Left lung (tissue), 4 donors: ENCODE measurements at regions not wholly inside any gene's neighbourhood (a gene's known extent, or its start where the extent isn't known, plus 50 kb on each side); places are given as distances from the start of the nearest gene placed in this dataset.
"Not testable (repeated sequence)": the region's sequence is repeated elsewhere in the genome, so short reads cannot be mapped to it uniquely, and the experiment has no call there.

ENCODE experiments used
- ATAC-seq: fragments of 200-7000 bp; cut with Tn5 transposase; one replicate; pipeline ENCODE4 v1.9.1; 2020; ENCODE audit warnings: moderate library complexity
- DNase-seq, 4 donors: peaks; one replicate each; pipeline ENCODE4 v3.0.0-alpha.2; 2013 to 2020
- H3K27ac ChIP-seq, 2 donors: fragments of 200-600 bp; sonication (generic) in 1 of 2; one replicate each; pipeline versions ENCODE4 v1.5.0 to v1.8.0; 2020 to 2021
- H3K27me3 ChIP-seq, 2 donors: fragments of 200-600 bp; sonication (generic) in 1 of 2; one replicate each; pipeline versions ENCODE4 v1.5.0 to v1.8.0; 2020 to 2021
- H3K36me3 ChIP-seq, 2 donors: fragments of 200-600 bp; sonication (generic) in 1 of 2; one replicate each; pipeline versions ENCODE4 v1.5.0 to v1.8.0; 2020 to 2021
- H3K4me1 ChIP-seq, 2 donors: fragments of 200-600 bp; one replicate each; pipeline ENCODE4 v1.8.0; 2021
- H3K4me3 ChIP-seq, 2 donors: fragments of 200-600 bp; sonication (generic) in 1 of 2; one replicate each; pipeline versions ENCODE4 v1.5.0 to v1.8.0; 2020 to 2021; ENCODE audit warnings: mild to moderate bottlenecking in 1 of 2
- H3K9me3 ChIP-seq, 2 donors: fragments of 200-600 bp; sonication (generic) in 1 of 2; one replicate each; pipeline versions ENCODE4 v1.5.0 to v1.8.0; 2020 to 2021
- CTCF ChIP-seq, 2 donors: fragments of 200-600 bp; sonication (generic) in 1 of 2; IDR thresholded peaks; one replicate each; pipeline versions ENCODE4 v1.5.0 to v1.8.0; 2021; ENCODE audit warnings: antibody characterized with exemption in 2 of 2
- intact Hi-C, 2 donors: fragments of 100-400 bp; cut with DNase I; formaldehyde crosslinking; loops; one replicate each; pipeline versions ENCODE4 v1.11.2 to v1.14.2; 2022
- donor health status: DM: no; HTN: yes; CAD: no.
- donor health status: DM: no; HTN: no; CAD: no.

GRCh38 chr13:33561627-33562026 lies 256.3 kb upstream of the RFC3 start:
- Histone ChIP-seq H3K4me3 (no peak overlapping the region), H3K27ac (no peak overlapping the region), H3K4me1 (no peaks in the 10 kb centered on the region), H3K9me3 (no peaks in the 10 kb centered on the region), H3K36me3 (no peaks in the 10 kb centered on the region), H3K27me3 (no peaks in the 10 kb centered on the region)
- ATAC-seq, result no peak
- no peak for DNase-seq
- TF ChIP-seq CTCF (IDR thresholded peaks at IDR 0.05), result no peak
- intact Hi-C loops, result no loop called here

GRCh38 chr13:33571618-33572017 lies 246.3 kb upstream of the RFC3 start:
- Histone ChIP-seq H3K4me3 (no peak overlapping the region), H3K27ac (no peak overlapping the region), H3K27me3 (no peaks in the 10 kb centered on the region), H3K9me3 (no peaks in the 10 kb centered on the region), H3K4me1 (no peaks in the 10 kb centered on the region), H3K36me3 (no peaks in the 10 kb centered on the region)
- ATAC-seq, result no peak
- intact Hi-C loops, result no loop called here
- no peak for DNase-seq
- no peak for TF ChIP-seq CTCF (IDR thresholded peaks at IDR 0.05)

GRCh38 chr13:33572322-33572721 lies 245.6 kb upstream of the RFC3 start:
- intact Hi-C loops, DNase-seq, ATAC-seq, H3K36me3 ChIP-seq, H3K4me1 ChIP-seq, H3K9me3 ChIP-seq, H3K4me3 ChIP-seq, H3K27ac ChIP-seq, H3K27me3 ChIP-seq: not testable (repeated sequence)

GRCh38 chr13:33575378-33575777 lies 242.6 kb upstream of the RFC3 start:
- DNase-seq (no peak), ATAC-seq (no peak)
- no peak overlapping the region for H3K27ac ChIP-seq
- no peak for TF ChIP-seq CTCF (IDR thresholded peaks at IDR 0.05)
- no peaks in the 10 kb centered on the region for H3K36me3 ChIP-seq
- no peaks in the 10 kb centered on the region for H3K9me3 ChIP-seq
- H3K4me1 ChIP-seq, result no peaks in the 10 kb centered on the region
- H3K27me3 ChIP-seq, result no peaks in the 10 kb centered on the region
- H3K4me3 ChIP-seq, result no peak overlapping the region
- intact Hi-C loops, result no loop called here

GRCh38 chr13:33577007-33577406 lies 240.9 kb upstream of the RFC3 start:
- no peak overlapping the region for H3K4me3 ChIP-seq
- DNase-seq, result peak in 2 of 4 donors; percentile 10 to 21
- no peak for TF ChIP-seq CTCF (IDR thresholded peaks at IDR 0.05)
- no peak for ATAC-seq
- H3K4me1 ChIP-seq, result no peaks in the 10 kb centered on the region
- no peaks in the 10 kb centered on the region for H3K9me3 ChIP-seq
- no peak overlapping the region for H3K27ac ChIP-seq
- no peaks in the 10 kb centered on the region for H3K36me3 ChIP-seq
- H3K27me3 ChIP-seq, result no peaks in the 10 kb centered on the region
- intact Hi-C loops, result no loop called here

GRCh38 chr13:33578786-33579185 lies 239.2 kb upstream of the RFC3 start:
- intact Hi-C loops, result no loop called here
- Histone ChIP-seq H3K4me1 (no peaks in the 10 kb centered on the region), H3K4me3 (no peak overlapping the region), H3K36me3 (no peaks in the 10 kb centered on the region), H3K9me3 (no peaks in the 10 kb centered on the region), H3K27me3 (no peaks in the 10 kb centered on the region), H3K27ac (no peak overlapping the region)
- no peak for TF ChIP-seq CTCF (IDR thresholded peaks at IDR 0.05)
- DNase-seq (no peak), ATAC-seq (no peak)
